Ectodermal cell (in vitro differentiated cells): ENCODE measurements at regions not wholly inside any gene's neighbourhood (a gene's known extent, or its start where the extent isn't known, plus 50 kb on each side); places are given as distances from the start of the nearest gene placed in this dataset.

Experiments
- H3K27ac ChIP-seq: 2 replicates; pipeline ENCODE4 v1.7.0; 2013; ENCODE audit warnings: mild to moderate bottlenecking, low read depth, low read length; ENCODE audit not compliant: insufficient read depth, poor library complexity, severe bottlenecking
- H3K27me3 ChIP-seq: 2 replicates; pipeline ENCODE4 v1.7.0; 2013; ENCODE audit warnings: mild to moderate bottlenecking, low read length; ENCODE audit not compliant: insufficient read depth, control insufficient read depth, poor library complexity, severe bottlenecking
- H3K36me3 ChIP-seq: one replicate; pipeline ENCODE4 v1.7.0; 2013; ENCODE audit warnings: low read length; ENCODE audit not compliant: control insufficient read depth, insufficient read depth
- H3K4me1 ChIP-seq: one replicate; pipeline ENCODE4 v1.7.0; 2013; ENCODE audit warnings: low read length; ENCODE audit not compliant: control insufficient read depth, insufficient read depth
- H3K4me3 ChIP-seq: 2 replicates; pipeline ENCODE4 v1.7.0; 2013; ENCODE audit warnings: low read depth, low read length, control low read depth; ENCODE audit not compliant: insufficient read depth
- H3K9me3 ChIP-seq: 2 replicates; pipeline ENCODE4 v1.7.0; 2013; ENCODE audit warnings: mild to moderate bottlenecking, low read length, moderate library complexity; ENCODE audit not compliant: control insufficient read depth
- WGBS, 2 experiments: methylation state at CpG; one replicate each; pipeline ENCODE4 v1.1.7; 2013; ENCODE audit warnings: missing lambda C conversion rate in 2 of 2; 5-methylcytosine and 5-hydroxymethylcytosine counted together

DNA sequence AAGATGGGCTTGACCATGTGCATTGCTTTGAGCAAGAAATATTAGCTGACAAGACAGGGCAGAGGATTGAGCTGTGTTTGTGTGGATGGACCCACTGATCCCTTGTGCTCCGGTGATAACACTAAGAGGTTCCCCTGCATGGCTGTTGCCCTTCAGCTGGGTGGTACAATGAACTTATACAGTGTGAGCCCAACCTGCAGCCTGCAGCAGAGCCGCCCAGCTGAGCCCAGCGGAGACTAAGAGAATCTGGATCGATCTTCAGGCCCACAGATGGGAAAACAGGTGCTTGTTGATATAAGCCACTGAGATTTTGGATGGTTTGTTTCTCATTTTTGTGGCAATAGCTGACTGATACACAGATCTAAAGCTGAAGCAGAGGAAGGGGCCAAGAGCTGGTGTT lies 177.4 kb upstream of the SYT13 start:
- WGBS, 2 experiments: 92 to 96% methylated on average over 4 of the region's 4 CpGs
- Histone ChIP-seq H3K4me1 (peaks cover 9% of the 10 kb centered on the region), H3K9me3 (no peaks in the 10 kb centered on the region), H3K4me3 (no peak overlapping the region), H3K27ac (no peak overlapping the region), H3K27me3 (no peaks in the 10 kb centered on the region), H3K36me3 (no peaks in the 10 kb centered on the region)

DNA sequence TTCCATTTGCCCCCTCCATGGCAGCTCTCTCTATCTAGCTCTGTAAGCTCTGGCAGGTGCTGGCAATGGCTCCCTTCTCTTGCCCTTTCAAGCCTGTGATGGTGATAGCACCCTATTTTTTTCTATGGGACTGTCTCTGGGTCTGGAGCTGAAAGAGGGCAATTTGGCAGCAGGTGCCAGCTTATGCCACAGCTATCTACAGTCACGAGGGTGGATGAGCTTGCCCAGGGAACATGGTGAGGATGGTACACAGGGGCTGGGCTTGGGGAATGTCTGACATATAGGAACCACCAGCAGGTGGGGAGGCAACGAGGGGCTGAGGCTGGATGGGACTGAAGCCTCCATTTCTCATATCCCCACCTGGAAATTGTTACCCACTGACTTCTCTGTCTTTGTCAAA lies 175.4 kb upstream of the SYT13 start:
- no peaks in the 10 kb centered on the region for H3K9me3 ChIP-seq
- no peaks in the 10 kb centered on the region for H3K27me3 ChIP-seq
- H3K4me1 ChIP-seq: no peaks in the 10 kb centered on the region
- H3K36me3 ChIP-seq: no peaks in the 10 kb centered on the region
- no peak overlapping the region for H3K4me3 ChIP-seq
- 83 to 85% methylated on average over 2 of the region's 2 CpGs for WGBS, 2 experiments
- no peak overlapping the region for H3K27ac ChIP-seq

DNA sequence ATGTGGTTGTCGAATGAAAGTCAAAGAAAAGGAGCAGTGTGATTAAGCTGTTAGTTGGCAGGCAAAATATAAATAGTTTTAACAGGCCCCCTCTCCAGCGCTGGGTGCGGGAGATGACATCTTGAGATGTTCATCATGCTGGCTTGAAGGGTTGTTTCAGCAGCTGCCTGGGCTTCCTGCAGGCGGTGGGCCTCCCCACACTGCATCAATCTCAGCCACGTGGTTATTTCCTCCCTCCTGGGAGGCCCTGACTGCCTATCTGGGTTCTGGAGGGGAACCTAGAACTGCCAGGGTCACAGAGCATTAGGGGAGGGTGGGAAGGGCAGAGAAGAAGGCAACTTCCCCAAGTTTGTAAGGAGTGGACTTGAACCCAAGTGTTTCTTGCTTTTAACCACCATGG lies 173.3 kb upstream of the SYT13 start:
- H3K4me3 ChIP-seq: no peak overlapping the region
- H3K36me3 ChIP-seq: no peaks in the 10 kb centered on the region
- no peak overlapping the region for H3K27ac ChIP-seq
- H3K4me1 ChIP-seq: no peaks in the 10 kb centered on the region
- H3K27me3 ChIP-seq: no peaks in the 10 kb centered on the region
- no peaks in the 10 kb centered on the region for H3K9me3 ChIP-seq
- WGBS, 2 experiments: 85 to 87% methylated on average over 5 of the region's 5 CpGs

DNA sequence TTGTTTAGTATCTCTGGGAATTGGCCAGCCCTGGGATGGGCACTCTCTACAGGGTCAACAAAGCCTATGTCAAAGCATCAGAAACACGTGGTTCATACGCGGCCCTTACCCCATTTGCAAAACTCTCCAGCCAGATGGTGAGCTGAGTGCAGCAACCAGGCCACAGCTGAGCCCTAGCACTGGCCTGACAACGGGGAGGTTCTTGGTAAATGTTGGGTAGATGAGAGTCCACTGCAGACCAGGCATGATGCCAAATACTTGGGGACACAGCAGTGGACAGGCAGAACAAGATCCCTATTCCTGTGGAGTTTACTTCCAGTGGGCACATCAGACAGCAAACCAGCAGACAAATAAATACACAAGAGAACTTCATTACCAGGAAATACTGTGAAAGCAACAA lies 172.1 kb upstream of the SYT13 start:
- Histone ChIP-seq H3K27ac (no peak overlapping the region), H3K27me3 (no peaks in the 10 kb centered on the region), H3K9me3 (no peaks in the 10 kb centered on the region), H3K36me3 (no peaks in the 10 kb centered on the region), H3K4me3 (no peak overlapping the region), H3K4me1 (no peaks in the 10 kb centered on the region)
- 89 to 94% methylated on average over 4 of the region's 4 CpGs for WGBS, 2 experiments

DNA sequence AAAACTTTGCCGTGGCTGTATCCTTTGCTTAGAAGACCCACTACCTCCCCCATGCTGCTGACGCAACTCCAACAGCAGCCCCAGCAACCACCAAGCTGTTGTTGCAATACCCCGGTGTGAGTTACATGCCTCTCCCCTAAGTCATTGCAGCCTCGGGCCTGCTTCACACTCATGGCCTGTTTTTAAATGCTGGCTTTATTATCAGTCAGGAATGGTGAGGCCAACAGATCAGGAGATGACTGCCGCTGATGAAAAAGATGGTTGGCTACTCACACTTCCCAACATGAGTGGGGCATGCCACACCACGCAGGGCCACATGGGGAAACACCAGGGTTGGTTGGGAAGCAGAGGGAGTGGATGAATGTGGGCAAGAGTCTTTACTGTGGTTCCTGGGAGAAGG lies 171.5 kb upstream of the SYT13 start:
- Histone ChIP-seq H3K9me3 (no peaks in the 10 kb centered on the region), H3K27ac (no peak overlapping the region), H3K4me3 (no peak overlapping the region), H3K4me1 (no peaks in the 10 kb centered on the region), H3K36me3 (no peaks in the 10 kb centered on the region), H3K27me3 (no peaks in the 10 kb centered on the region)
- WGBS, 2 experiments: 88 to 89% methylated on average over 6 of the region's 6 CpGs

DNA sequence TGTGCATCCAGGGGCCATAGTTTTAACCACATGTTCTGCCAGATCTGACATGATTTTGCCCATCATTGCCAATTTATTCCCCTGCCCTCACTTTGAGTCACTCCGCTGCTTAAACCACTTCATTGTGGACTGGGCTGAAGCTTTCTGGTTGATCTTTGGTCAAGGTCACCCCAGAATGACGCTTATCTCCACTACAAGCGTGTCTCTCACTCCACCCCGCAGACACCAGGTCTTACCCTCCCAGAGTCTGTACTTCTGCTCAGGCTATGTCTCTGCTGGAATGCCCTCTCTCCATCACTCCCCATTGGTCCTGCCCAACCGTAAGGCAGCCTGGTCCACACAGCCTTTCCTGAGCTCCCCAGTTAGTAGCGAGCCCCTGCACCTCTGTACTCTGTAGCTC lies 170.5 kb upstream of the SYT13 start:
- no peaks in the 10 kb centered on the region for H3K9me3 ChIP-seq
- H3K27ac ChIP-seq: no peak overlapping the region
- no peaks in the 10 kb centered on the region for H3K4me1 ChIP-seq
- no peaks in the 10 kb centered on the region for H3K27me3 ChIP-seq
- WGBS, 2 experiments: 93 to 95% methylated on average over 6 of the region's 6 CpGs
- no peaks in the 10 kb centered on the region for H3K36me3 ChIP-seq
- no peak overlapping the region for H3K4me3 ChIP-seq

DNA sequence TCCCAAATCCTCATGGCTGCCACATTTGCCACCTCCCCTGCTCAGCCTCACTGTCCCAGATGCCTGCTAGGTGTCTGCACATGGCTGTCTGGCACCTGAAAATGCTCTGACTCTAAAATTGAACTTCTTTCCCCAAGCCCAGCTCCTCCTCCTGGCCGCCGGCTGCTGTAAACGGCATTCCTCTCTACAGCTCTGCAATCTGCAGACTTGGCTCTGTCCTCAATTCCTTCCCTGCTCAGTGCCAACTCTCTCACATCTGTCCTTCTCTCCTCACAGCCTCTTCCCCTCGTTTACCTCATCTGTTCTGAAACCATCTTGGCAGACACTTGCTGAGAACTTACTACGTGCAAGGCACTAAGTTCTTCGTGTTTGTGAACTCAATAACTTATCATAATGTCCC lies 169.4 kb upstream of the SYT13 start:
- no peak overlapping the region for H3K4me3 ChIP-seq
- H3K9me3 ChIP-seq: no peaks in the 10 kb centered on the region
- H3K27me3 ChIP-seq: no peaks in the 10 kb centered on the region
- WGBS, 2 experiments: 87 to 90% methylated on average over 6 of the region's 6 CpGs
- H3K36me3 ChIP-seq: no peaks in the 10 kb centered on the region
- H3K4me1 ChIP-seq: no peaks in the 10 kb centered on the region
- no peak overlapping the region for H3K27ac ChIP-seq

DNA sequence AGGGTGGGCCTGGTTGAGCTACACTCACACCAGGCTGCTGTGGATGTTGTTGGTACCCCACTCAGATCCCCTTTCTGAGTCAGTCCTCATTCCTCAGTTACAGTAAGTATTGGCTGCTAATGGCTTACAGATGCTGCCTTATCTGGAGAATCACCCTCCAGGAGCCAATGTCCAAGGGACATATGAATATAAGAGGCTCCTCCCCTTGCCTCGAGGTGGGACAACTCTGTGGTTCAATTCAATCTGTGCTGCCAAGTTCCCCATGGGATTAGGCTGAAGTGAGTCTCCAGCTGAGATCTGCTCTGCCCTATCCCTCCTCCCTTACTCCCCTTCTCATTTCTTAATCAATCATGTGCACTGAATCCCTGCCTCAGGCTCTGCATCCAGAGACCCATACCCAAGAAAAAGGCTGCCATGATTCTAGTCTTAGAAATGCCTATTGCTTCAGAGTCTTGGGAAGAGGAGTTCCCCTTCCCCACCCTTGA lies 168.8 kb upstream of the SYT13 start:
- no peaks in the 10 kb centered on the region for H3K9me3 ChIP-seq
- H3K4me3 ChIP-seq: no peak overlapping the region
- no peak overlapping the region for H3K27ac ChIP-seq
- WGBS, 2 experiments: 77 to 90% methylated on average over 1 of the region's 1 CpG
- no peaks in the 10 kb centered on the region for H3K27me3 ChIP-seq
- no peaks in the 10 kb centered on the region for H3K4me1 ChIP-seq
- H3K36me3 ChIP-seq: no peaks in the 10 kb centered on the region

DNA sequence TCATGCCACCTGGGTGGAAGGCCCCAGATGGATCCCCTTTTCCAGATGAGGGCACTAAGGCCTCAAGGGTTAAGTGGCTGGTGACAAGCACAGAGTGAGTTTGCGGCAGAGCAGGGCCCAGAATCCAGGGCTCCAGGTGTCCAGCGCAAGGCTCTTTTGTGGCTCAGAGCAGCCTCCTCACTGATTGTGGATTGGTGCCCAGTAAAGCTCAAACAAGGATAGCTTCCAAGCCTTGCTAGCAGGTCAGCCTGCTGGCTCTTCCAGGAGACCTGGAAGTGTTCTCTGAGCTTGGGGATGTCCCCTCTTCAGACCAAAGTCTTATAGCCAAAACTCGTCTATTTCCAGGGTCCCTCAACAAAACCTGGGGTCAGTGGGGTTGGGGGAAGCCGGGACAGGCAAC lies 167.6 kb upstream of the SYT13 start:
- Histone ChIP-seq H3K27me3 (no peaks in the 10 kb centered on the region), H3K4me1 (peaks cover 2% of the 10 kb centered on the region), H3K4me3 (no peak overlapping the region), H3K36me3 (no peaks in the 10 kb centered on the region), H3K9me3 (no peaks in the 10 kb centered on the region), H3K27ac (no peak overlapping the region)
- 63 to 64% methylated on average over 4 of the region's 4 CpGs for WGBS, 2 experiments

DNA sequence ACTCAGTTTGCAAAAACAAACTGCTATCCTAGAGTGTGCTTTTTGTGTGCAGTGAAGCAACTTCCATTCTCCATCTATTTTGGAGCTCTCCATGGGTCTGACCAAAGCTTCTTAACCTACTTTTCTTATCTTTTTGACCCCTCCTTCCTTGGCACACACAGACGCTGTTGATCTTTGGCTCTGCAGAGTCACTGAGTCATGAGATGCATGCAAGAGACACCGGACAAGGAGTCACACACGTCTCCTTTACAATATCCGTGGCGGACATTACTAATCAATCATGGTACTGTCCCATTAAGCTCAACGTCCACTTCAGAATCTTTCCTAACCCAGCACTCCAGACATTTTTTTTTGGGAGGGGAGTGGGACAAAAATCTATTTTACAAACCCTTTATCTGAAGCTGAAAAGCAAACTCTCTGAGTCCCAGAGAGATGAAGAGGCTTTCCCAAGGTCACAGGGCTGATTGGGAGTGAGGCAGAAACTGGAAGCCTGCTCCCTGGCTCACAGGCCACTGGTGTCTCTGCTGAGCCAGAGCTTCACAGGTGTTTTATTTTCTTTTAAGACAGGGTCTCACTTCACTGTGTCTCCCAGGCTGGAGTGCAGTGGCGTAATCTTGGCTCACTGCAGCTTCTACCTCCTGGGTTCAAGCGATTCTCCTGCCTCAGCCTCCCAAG lies 165.8 kb upstream of the SYT13 start:
- H3K36me3 ChIP-seq: no peaks in the 10 kb centered on the region
- 73 to 84% methylated on average over 8 of the region's 8 CpGs for WGBS, 2 experiments
- H3K4me1 ChIP-seq: peaks cover 4% of the 10 kb centered on the region
- no peaks in the 10 kb centered on the region for H3K9me3 ChIP-seq
- no peak overlapping the region for H3K4me3 ChIP-seq
- no peaks in the 10 kb centered on the region for H3K27me3 ChIP-seq
- no peak overlapping the region for H3K27ac ChIP-seq

DNA sequence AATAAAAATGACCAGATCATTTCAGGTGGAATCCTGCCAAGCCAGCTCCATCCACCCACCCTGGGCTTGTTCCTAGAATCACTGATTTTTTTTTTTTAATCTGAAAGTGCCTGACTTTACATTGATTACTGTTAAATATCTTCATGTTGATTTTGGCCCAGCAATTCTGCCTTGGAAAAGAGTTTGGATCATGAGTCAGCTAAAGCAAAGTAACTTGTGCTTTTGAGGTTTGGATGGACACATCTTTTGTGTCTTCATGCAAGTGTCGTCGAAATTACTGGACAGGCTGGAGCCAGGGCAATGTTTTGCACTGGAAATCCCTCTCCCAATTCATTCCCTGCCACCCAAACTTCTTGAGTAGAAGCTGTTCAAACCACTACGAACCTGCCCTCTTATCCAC lies 164.0 kb upstream of the SYT13 start:
- H3K4me1 ChIP-seq: peaks cover 4% of the 10 kb centered on the region
- H3K4me3 ChIP-seq: no peak overlapping the region
- no peaks in the 10 kb centered on the region for H3K9me3 ChIP-seq
- WGBS, 2 experiments: 87 to 97% methylated on average over 2 to 3 of the region's 3 CpGs
- H3K27ac ChIP-seq: no peak overlapping the region
- H3K36me3 ChIP-seq: no peaks in the 10 kb centered on the region
- H3K27me3 ChIP-seq: no peaks in the 10 kb centered on the region
